ENCODE measurements at regions not wholly inside any gene's neighbourhood (a gene's known extent, or its start where the extent isn't known, plus 50 kb on each side); places are given as distances from the start of the nearest gene placed in this dataset.

GRCh38 chr2:118363604-118364003, 275.3 kb downstream of the INSIG2 start:
- TF ChIP-seq CTCF (IDR thresholded peaks at IDR 0.05; ENCODE audit: poor library complexity, severe bottlenecking) (no peak), POLR2AphosphoS5 (IDR thresholded peaks at IDR 0.05) (no peak), EP300 (conservative IDR thresholded peaks at IDR 0.05; ENCODE audit: poor library complexity, severe bottlenecking) (no peak), TAF1 (IDR thresholded peaks at IDR 0.05; ENCODE audit: low read depth) (no peak), SMC3 (conservative IDR thresholded peaks at IDR 0.05; ENCODE audit: poor library complexity) (no peak), EZH2 (IDR thresholded peaks at IDR 0.05; ENCODE audit: borderline replicate concordance, insufficient read depth, low read length, poor library complexity, severe bottlenecking) (no peak), RAD21 (conservative IDR thresholded peaks at IDR 0.05) (no peak), REST (IDR thresholded peaks at IDR 0.05; ENCODE audit: borderline replicate concordance) (no peak)
